K562 (cell line): ENCODE measurements at regions not wholly inside any gene's neighbourhood (a gene's known extent, or its start where the extent isn't known, plus 50 kb on each side); places are given as distances from the start of the nearest gene placed in this dataset.

ENCODE experiments used
- BRF2 ChIP-seq: IDR thresholded peaks from 3 replicates; pipeline ENCODE4 v1.6.1; 2011; ENCODE audit warnings: borderline replicate concordance, mild to moderate bottlenecking; ENCODE audit not compliant: insufficient read length, insufficient read depth
- E4F1 ChIP-seq: fragments of 250-450 bp; sonication (Bioruptor Pico); IDR thresholded peaks from 2 replicates; pipeline ENCODE4 v1.5.0; 2021; ENCODE audit warnings: mild to moderate bottlenecking, borderline replicate concordance
- FOXJ3 ChIP-seq: sonication (generic); formaldehyde crosslinking; IDR thresholded peaks from 2 replicates; pipeline ENCODE4 v1.4.0; 2020; ENCODE audit warnings: mild to moderate bottlenecking, missing genetic modification reagents
- GATA2 ChIP-seq: sonication (generic); formaldehyde crosslinking; IDR thresholded peaks from 2 replicates; pipeline ENCODE4 v1.4.0; 2020; ENCODE audit warnings: mild to moderate bottlenecking, missing genetic modification reagents
- IRF1 ChIP-seq: sonication (generic); formaldehyde crosslinking; IDR thresholded peaks from 2 replicates; pipeline ENCODE4 v1.8.0; 2022; ENCODE audit warnings: missing genetic modification reagents, mild to moderate bottlenecking, borderline replicate concordance
- MED1 ChIP-seq: sonication (generic); formaldehyde crosslinking; IDR thresholded peaks from 2 replicates; pipeline ENCODE4 v1.8.1; 2023; ENCODE audit warnings: missing genetic modification reagents, borderline replicate concordance
- POLR2AphosphoS2 ChIP-seq: IDR thresholded peaks from 2 replicates; pipeline ENCODE4 v1.6.1; 2012; ENCODE audit warnings: low read length, improper control_type of control experiment
- POLR3G ChIP-seq: IDR thresholded peaks from 2 replicates; pipeline ENCODE4 v1.6.1; 2011; ENCODE audit not compliant: insufficient read length, insufficient replicate concordance; ENCODE audit errors: extremely low read depth
- TAF15 ChIP-seq: fragments of 200-400 bp; formaldehyde crosslinking; IDR thresholded peaks from 2 replicates; pipeline ENCODE4 v1.6.1; 2017; ENCODE audit warnings: mild to moderate bottlenecking, low read depth, low read length, moderate library complexity
- ZEB2 ChIP-seq: fragments of 450-650 bp; IDR thresholded peaks from 2 replicates; pipeline ENCODE4 v1.6.1; 2016

- TF ChIP-seq BRF2 = no peak
- no peak for TF ChIP-seq E4F1 (CRISPR knock-in tag)
- no peak for TF ChIP-seq IRF1 (CRISPR knock-in tag)
- TF ChIP-seq GATA2 = no peak
- TF ChIP-seq POLR3G = no peak
- no peak for TF ChIP-seq MED1 (CRISPR knock-in tag)
- TF ChIP-seq ZEB2 = no peak
- no peak for TF ChIP-seq POLR2AphosphoS2
- TF ChIP-seq TAF15 = no peak
- TF ChIP-seq FOXJ3 (CRISPR knock-in tag) = no peak
Observed at GRCh38 chr3:190786898-190787297, 75.6 kb downstream of the GMNC start (continued).
